ENCODE measurements at regions not wholly inside any gene's neighbourhood (a gene's known extent, or its start where the extent isn't known, plus 50 kb on each side); places are given as distances from the start of the nearest gene placed in this dataset.

GRCh38 chr2:45268631-45269030 lies 259.4 kb upstream of the SIX2 start:
- no peaks in the 10 kb centered on the region for H3K27me3 ChIP-seq (ENCODE audit: insufficient read depth, low read depth, low read length)
- TF ChIP-seq REST (IDR thresholded peaks at IDR 0.05; ENCODE audit: borderline replicate concordance) (peak; percentile 57), TAF1 (IDR thresholded peaks at IDR 0.05; ENCODE audit: low read depth) (no peak), RAD21 (conservative IDR thresholded peaks at IDR 0.05) (no peak)
- H3F3A ChIP-seq (ENCODE audit: insufficient read depth, low read length, poor library complexity, severe bottlenecking) = no peaks in the 10 kb centered on the region
- no peak overlapping the region for H3K9ac ChIP-seq (ENCODE audit: low read length)
- H4K20me1 ChIP-seq (ENCODE audit: insufficient read depth) = no peaks in the 10 kb centered on the region
- H3K27ac ChIP-seq (ENCODE audit: low read length) = no peak overlapping the region
- H2AFZ ChIP-seq (ENCODE audit: low read depth, low read length) = no peak overlapping the region
- no peak overlapping the region for H3K4me2 ChIP-seq (ENCODE audit: low read length)
- H3K36me3 ChIP-seq (ENCODE audit: insufficient read depth, low read length) = no peaks in the 10 kb centered on the region
- no peaks in the 10 kb centered on the region for H3K9me2 ChIP-seq (ENCODE audit: insufficient read depth, low read length)
- no peaks in the 10 kb centered on the region for H3K79me2 ChIP-seq (replicated peaks; ENCODE audit: insufficient read depth, low read length)
- H3K4me3 ChIP-seq (ENCODE audit: low read length) = no peak overlapping the region
- H3K9me3 ChIP-seq (ENCODE audit: low read length) = no peaks in the 10 kb centered on the region

- Histone ChIP-seq H3K9me3 (ENCODE audit: low read length) (no peaks in the 10 kb centered on the region), H3K4me3 (ENCODE audit: low read length) (no peak overlapping the region)
Observed at GRCh38 chr2:45267062-45267792, 258.0 kb upstream of the SIX2 start.

More at GRCh38 chr2:45267062-45267792, 258.0 kb upstream of the SIX2 start:
- no peaks in the 10 kb centered on the region for H4K20me1 ChIP-seq (ENCODE audit: insufficient read depth)
- H3K9me2 ChIP-seq (ENCODE audit: insufficient read depth, low read length) = no peaks in the 10 kb centered on the region
- no peaks in the 10 kb centered on the region for H3K27me3 ChIP-seq (ENCODE audit: insufficient read depth, low read depth, low read length)
- no peak overlapping the region for H3K9ac ChIP-seq (ENCODE audit: low read length)
- no peak overlapping the region for H3K4me2 ChIP-seq (ENCODE audit: low read length)
- H2AFZ ChIP-seq (ENCODE audit: low read depth, low read length) = no peak overlapping the region
- H3K79me2 ChIP-seq (replicated peaks; ENCODE audit: insufficient read depth, low read length) = no peaks in the 10 kb centered on the region
- no peaks in the 10 kb centered on the region for H3K36me3 ChIP-seq (ENCODE audit: insufficient read depth, low read length)
- H3F3A ChIP-seq (ENCODE audit: insufficient read depth, low read length, poor library complexity, severe bottlenecking) = no peaks in the 10 kb centered on the region
- no peak for TF ChIP-seq SMC3 (conservative IDR thresholded peaks at IDR 0.05; ENCODE audit: poor library complexity)
- TF ChIP-seq RAD21 (conservative IDR thresholded peaks at IDR 0.05) = no peak
- no peak for TF ChIP-seq POLR2AphosphoS5 (IDR thresholded peaks at IDR 0.05)
- TF ChIP-seq EZH2 (IDR thresholded peaks at IDR 0.05; ENCODE audit: borderline replicate concordance, insufficient read depth, low read length, poor library complexity, severe bottlenecking) = no peak
- TF ChIP-seq EP300 (conservative IDR thresholded peaks at IDR 0.05; ENCODE audit: poor library complexity, severe bottlenecking) = no peak
- no peak for TF ChIP-seq CTCF (IDR thresholded peaks at IDR 0.05; ENCODE audit: poor library complexity, severe bottlenecking)
- no peak for TF ChIP-seq MXI1 (conservative IDR thresholded peaks at IDR 0.05; ENCODE audit: poor library complexity, severe bottlenecking)
- TF ChIP-seq REST (IDR thresholded peaks at IDR 0.05; ENCODE audit: borderline replicate concordance) = no peak
- no peak for TF ChIP-seq TAF1 (IDR thresholded peaks at IDR 0.05; ENCODE audit: low read depth)
- H3K27ac ChIP-seq (ENCODE audit: low read length) = no peak overlapping the region
